GM21381 (cell line): ENCODE measurements at regions not wholly inside any gene's neighbourhood (a gene's known extent, or its start where the extent isn't known, plus 50 kb on each side); places are given as distances from the start of the nearest gene placed in this dataset.
"Not testable (repeated sequence)": the region's sequence is repeated elsewhere in the genome, so short reads cannot be mapped to it uniquely, and the experiment has no call there.

Experiments
- ATAC-seq: cut with Tn5 transposase; IDR thresholded peaks from one replicate; pipeline ENCODE4 v1.9.1; 2021; ENCODE audit warnings: mild to moderate bottlenecking, moderate library complexity; ENCODE audit not compliant: unreplicated experiment

DNA sequence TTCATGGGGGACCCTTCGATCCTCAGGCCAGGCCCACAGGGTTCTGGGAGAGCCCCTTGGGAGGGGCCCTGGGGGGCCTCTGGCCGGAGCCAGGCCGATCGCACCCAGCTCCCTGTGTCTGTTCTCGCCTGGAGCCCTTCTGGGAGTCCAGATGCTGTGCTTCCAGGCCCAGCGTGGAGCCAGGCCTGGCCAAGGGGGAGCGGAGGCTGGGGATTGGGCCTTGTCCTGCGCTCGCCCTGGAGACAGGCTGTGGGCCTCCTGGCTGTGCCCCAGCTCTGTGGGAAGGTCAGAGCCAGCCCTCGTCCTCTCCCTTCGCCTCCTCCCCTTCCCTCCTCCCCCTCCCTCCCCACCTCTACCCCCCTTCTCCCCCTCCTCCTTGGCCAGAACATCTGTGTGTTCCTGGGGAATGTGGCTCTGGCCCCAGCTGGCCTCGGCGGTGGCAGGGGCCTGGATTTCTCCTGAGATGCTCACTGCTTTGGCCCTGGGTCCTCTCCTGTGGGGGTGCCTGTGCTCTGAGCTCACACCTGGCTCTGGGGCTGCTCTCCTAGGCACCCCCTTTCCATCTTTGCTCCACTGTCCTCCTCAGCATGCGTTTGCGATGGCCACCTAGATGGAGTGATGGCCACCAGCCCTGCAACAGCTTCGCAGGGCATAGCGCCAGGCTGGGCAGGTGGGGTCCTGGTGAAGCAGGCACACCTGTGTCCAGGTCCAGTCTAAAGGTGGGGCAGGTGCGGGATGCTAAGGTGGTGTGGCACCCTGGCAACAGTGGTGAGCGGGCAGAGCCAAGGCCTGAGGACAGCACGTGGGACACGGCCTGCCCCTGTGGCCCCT is 90.6 kb upstream of the CIBAR2 start:
- no peak for ATAC-seq

DNA sequence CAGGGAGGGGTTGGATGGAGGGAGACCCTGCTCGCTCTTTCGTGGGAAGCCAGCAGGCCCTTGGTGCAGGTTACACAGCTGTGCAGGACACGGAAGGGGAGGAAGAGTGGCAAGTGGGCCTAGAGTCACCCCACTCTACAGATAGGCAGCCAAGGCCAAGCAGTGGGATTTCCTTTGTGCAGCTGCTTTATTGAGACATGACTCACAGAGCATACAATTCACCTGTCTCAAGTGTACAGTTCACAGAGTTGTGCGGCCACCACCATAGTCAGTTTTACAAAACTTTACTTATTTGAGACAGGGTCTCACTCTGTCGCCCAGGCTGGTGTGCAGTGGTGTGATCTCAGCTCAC is 91.2 kb upstream of the CIBAR2 start:
- no peak for ATAC-seq

DNA sequence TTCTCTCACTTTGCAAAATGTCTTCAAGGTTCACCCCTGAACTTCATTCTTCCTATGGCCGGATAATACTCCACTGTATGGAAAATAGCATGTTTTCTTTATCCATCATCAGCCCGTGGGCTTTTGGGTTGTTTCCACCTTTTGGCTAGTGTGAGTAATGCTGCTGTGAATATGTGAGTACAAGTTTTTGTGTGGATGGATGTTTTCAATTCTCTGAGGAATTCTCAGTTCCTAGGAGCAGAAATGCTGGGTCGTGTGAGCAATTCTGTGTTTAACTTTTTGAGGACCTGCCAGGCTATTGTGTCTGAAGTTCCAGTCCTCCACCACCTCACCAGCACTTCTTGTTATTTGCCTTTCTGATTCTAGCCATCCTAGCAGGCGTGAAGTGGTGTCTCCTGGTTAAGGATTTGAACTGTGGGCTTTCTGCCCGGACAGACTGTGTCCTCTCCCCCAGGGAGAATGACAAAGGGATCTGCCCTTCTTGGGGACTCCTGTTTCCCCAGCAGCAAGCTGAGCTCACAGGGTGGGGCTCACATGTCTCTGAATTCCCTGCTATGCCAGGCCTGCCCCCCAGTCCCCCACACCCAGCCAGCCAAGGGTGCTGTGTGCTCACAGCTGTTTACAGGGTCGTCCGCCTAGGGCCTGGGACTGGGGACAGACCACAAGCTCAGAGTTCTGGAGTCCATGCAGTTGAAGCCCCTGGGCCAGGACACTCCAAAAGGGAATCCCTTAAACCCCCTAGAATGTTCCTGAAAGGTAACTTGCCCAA is 92.2 kb upstream of the CIBAR2 start:
- no peak for ATAC-seq

DNA sequence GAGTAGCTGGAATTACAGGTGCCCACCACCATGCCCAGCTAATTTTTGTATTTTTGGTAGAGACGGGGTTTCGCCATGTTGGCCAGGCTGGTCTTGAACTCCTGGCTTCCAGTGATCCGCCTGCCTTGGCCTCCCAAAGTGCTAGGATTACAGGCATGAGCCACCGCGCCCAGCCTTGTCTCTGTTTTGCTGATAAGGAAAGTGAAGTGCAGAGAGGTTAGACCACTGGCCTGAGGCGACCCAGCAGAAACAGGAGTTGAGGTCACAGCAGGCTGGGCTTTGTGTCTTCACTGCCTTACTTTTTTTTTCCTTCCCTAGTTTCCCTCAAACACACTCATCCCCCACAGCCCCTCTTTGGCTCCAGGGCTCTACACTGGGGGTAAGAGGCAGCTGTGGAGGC is 93.0 kb upstream of the CIBAR2 start:
- not testable (repeated sequence) for ATAC-seq

DNA sequence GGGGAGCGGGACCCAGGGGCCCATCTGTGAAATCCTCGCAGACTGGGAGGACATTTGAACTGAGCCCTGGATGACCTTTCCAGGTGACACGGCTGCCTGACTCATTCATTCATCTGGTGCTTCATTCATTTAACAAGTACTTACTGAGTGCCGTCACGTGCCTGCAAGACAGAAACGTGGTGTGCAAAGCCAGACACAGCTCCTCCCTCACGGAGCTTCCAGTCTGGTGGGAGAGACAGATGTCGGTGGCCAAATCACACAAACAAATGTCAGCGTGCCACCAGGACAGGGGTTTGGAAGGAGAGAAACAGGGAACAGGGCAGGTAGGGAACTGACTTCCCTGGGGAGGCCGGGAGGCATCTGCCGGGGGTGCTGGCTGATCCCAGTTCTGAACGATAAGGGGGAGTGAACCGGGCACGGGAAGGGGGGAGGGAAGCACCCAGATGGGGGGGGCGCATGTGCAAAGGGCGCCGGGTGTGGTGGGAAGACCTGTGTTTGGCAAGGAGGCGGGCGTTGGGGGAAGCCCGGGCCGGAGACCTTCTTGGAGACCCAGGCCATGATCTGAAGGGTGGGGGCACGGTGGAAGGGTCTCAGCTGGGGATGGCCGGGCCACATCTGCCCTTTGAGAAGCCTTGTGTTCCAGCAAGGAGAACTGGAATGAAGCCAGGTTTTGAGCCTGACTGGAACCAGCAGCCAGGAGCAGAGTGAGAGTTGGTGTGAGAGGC is 93.6 kb upstream of the CIBAR2 start:
- no peak for ATAC-seq

DNA sequence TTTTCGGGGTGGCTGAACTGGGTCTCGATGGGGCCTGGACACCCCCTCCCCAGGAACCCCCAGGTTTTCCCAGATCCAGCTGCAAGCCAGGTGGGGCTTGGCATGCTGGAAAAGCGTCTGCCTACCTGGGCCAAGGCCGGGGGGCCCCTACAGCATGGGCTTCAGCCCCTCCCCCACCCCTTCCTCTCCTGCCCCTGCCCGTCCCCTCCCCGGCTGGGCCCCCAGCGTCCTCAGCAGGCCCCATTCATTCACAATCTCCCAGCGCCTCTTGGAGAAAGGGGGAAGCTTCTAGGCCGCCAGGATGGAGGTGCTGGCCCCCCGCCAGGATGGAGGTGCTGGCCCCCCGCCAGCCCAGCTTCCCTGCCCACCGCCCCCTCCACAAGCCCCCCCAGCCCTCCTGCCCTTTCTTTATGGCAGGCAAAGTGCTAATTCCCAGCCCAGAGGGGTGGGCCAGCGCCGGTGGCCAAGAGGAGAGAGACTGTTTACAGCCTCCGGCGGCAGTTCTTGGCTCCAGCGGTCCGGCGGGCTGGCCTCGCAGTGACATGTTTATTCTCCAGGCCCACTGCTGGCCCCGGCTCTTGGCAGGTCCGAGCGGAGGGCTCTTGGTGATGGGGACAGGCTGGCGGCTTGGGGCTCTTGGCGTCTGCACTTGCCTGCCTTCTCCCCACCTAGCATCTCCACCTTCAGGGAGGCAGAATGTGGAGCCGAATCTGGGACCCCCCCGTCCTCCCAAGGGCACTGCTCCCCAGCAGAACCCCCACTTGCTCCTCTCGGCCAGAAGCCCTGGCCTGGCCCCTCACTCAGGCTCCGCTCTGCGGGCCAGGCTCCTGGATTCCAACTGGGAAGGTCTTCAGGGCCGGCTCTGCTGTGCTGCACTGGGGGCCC is 94.4 kb upstream of the CIBAR2 start:
- ATAC-seq, result no peak

DNA sequence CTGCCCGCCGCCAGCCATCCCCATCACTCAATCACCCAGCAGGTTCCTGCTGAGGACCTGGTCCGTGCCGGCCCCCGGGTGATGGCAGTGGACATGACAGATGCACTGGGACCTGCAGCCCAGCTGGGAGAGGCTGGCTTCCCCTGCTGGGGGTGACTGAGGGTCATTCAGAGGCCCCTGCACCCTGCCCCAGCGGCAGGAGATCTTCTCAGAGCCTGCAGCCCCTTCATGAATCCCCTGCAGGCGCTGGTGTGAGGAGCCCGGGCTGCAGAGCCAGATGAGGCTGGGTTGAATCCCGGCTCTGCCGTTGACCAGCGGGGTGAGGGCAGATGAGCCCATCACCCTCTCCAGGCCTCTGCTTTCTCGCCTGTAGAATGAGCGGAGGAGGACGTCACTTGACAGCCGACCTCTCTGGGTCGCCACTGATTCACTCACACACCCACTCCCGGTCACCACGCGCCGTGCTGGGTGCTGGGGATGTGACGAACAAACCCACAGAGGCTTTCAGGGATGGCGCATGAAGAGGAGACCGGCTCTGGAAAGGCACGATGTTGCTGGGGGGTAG is 95.2 kb upstream of the CIBAR2 start:
- ATAC-seq, result no peak

DNA sequence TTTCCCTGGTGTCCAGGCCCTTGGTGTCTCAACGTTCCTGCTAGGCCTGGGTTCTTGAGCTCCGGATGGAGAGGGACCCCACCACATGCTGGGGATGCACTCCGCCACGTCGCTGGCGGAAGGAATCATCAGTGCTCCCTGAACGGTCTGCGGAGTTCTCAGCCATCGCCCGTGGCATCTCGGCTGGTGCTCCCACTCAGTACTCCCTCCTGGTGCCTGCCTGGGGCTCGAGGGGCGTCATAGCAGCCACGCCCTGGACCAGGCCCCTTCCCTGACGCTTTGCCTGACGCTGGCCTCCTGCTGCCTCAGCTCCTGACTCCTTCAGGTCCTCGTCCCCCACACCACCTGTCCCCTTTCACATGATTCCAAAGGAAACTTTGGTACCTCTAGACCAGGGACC is 95.9 kb upstream of the CIBAR2 start:
- ATAC-seq, result no peak

DNA sequence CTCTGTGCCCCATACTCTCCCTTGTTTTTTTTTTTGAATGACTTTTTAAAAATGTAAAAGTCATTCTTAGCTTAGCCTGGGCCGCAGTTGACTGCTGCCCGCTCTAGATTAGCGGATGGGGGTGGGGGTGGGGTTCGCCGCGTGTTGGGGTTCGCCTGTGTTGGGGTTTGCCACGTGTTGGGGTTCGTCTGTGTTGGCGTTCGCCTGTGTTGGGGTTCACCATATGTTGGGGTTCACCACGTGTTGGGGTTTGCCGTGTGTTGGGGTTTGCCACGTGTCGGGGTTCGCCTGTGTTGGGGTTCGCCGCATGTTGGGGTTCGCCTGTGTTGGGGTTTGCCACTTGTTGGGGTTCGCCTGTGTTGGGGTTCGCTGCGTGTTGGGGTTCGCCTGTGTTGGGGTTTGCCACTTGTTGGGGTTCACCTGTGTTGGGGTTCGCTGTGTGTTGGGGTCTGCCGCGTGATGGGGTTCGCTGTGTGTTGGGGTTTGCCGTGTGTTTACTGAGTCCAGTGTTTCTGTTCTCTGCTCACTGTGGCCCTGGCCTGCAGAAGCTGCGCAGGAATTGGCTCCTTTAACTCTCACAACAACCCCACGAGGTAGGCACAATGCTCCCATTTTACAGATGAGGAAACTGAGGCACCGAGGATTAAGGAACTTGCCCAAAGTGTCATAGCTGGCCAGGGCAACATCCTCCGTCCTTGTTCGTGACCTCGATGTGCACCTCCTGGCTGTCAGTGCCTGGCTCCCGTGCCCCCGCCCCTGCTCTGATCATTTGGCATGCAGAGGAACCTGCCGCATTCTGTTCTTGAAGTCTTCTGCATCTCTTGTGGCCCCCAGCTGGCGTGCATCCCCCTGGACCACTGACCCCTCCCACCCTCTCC is 96.6 kb upstream of the CIBAR2 start:
- no peak for ATAC-seq

DNA sequence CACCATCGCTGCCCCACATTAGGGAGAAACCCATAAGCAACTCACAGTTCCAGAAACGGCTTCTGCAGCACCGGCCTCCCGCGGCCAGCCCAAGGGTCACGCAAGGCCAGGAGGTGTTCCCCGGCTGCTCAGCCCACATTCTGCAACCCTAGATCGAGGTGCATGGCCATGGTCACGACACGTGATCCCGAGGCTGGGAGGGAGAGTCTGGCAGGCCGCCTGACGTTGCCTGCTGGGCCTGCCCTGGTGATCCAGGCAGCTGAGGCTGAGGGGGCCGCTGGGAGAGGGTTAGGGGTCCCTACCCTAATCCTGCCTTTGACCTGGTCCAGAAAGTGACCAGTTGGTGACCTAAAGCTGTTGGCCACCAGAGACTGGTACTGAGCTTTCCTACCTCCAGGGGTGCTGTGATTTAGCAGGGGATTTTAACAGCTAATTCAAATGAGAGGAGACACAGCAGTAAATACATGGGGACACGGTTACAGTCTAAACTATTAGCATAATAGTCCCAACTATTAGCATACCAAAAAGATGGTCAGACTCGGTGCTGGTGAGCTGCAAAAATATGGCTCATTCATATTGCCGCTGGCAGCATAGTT is 97.4 kb upstream of the CIBAR2 start:
- ATAC-seq, result no peak

DNA sequence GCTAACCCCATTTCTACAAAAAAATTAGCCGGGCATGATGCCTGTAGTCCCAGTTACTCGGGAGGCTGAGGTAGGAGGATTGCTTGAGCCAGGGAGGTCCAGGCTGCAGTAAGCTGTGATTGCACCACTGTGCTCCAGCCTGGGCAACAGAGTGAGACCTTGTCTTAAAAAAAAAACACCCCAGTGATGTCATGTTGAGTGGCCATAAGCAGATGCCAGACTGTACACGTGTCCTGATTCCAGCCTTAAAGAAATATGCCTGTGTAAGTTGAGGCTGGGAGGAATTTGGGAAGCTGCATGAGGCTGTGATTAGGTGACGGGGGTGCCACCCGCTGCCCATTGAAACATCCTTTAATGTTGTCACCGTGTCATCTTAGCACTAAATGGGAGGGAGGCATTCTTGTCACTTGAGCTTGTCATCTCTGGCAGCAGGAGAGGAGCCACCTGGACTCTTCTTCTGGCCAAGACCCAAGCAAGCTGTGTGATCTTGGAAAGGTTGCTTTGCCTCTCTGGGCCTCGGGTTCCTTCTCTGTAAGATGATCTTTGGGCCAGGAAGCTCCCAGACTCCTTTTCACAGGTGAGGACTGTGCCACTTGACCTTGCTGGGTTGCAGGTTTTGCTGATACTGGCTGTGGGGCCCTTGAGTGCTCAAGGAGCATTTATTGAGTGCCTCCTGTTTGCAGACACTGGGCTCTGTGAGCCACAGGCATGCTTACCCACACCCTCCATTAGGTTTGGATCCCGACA is 98.3 kb upstream of the CIBAR2 start:
- no peak for ATAC-seq

DNA sequence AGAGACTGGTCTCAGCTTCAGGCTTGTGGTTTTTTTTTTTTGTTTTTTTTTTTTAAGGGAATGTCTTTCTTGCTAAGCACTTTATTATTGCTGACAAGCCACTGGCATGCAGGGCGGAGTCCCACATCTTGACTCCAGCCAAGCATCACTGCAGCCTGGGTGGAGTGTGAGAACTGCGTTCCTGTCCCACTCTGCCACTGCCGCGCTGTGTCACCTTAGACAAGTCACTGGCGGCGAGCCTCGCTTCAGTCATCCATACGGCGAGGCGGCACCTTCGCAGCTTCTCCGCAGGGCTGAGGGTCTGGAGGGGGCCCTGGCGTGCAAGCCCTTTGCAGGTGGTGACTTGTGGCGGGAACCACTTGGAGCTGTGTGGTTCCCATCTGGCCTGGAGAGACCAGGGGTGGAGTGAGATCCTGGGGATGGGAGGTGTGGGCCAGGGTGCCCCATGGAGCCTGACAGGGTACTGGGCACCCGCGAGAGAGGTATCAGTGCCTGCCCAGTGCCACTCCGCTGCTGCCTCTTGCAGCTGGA is 99.1 kb upstream of the CIBAR2 start:
- ATAC-seq, result no peak

DNA sequence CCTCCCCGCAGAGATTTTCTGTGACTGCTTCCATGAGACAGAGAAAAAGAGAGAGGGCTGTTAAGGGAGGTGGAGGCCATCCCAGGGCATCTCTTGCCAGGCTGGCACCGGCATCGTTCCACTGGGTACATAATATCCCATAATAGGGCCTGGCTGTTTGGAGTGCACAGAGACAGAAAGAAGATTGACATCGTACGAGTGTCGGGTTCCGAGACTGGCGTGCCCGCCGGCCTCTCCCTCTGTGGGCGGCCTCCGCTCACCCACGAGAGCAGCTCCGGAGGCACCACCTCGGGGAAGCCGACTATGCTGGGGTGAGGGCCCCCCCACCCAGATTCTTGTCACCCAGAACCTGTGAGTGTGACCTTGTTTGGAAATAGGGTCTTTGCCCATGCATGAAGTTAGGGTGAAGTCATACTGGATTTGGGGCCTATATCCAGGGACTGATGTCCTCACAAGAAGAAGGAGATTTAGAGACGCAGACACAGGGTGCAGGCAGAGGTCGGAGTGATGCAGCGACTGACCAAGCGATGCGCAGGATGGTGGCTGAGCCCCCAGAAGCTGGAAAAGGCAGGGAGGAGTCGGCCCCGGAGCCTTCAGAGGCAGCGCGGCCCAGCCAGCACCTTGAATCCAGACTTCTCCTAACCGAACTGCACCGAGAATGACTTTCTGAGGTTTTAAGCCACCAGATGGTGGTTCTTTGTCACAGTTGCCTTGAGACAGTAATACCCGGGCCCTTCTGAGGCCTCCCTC is 101.8 kb upstream of the CIBAR2 start:
- ATAC-seq, result no peak

DNA sequence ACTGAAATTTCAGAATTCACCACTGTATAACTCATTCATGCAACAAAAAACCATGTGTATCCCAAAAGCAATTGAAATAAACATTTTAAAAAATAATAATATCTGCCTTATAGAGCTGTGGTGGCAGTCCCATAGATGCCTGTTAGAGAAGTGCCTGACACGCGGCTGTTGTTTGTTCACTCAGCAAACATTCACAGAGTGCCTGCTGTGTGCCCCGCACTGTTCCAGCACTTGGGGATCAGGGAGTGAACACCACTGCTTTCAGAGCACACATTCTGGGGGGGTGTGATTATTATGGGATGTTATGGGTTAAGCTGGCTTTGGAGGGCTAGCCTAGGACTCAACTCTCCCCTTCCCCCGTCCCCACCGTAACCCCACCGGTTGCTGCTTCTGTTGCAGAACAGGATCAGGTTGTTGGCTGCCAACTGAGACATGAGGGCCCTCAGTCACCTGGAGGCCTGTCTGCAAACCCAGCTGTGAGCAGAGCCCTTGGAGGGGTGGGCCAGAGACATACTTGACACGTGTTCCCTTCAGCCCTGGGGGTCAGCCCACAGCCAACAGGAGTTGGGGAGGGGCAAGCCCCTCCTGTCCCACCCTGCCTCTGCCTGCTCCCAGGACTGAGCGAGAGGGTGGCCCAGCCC is 103.3 kb upstream of the CIBAR2 start:
- ATAC-seq, result no peak

DNA sequence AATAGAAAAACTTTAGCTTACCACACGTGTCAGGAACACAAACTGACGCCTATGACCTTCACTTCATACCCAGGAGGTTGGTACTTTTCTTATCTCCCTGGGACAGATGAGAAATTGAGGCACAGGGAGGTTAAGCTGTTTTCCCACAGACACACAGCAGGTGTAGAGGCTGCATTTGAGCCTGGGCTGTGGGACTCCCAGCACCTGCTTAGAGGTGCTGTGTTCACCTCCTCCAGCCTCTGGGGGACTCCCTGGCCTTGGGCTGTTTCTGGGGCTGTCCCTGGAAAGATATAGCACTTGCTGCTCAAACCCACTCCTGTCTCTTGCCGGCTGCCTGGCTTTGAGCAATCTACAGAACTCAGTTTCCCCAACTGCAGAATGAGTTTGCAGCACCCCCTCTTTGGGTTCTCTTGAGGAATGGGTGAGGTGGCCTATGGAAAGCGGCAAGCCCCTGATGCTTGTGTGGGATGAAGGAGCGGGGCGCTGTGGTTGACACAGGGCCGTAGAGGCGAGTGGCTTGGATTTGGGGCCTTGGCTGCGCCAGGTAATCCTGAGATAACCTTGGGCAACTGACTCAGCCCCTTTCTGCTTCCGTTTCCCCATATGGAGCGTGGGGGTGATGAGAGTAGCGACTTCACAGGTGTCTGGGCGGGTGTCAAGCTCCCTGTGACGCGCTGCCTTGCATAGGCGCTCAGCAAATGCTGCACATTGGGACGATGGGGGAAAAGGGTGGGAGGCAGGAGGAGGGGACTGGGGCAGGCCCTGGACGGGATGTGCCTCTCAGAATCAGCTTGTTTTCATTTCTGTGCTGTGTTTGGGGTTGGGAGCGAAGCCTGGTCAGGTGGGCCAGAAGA is 104.5 kb upstream of the CIBAR2 start:
- ATAC-seq, result no peak
